GM18907 (cell line): ENCODE measurements at regions not wholly inside any gene's neighbourhood (a gene's known extent, or its start where the extent isn't known, plus 50 kb on each side); places are given as distances from the start of the nearest gene placed in this dataset.
"Not testable (repeated sequence)": the region's sequence is repeated elsewhere in the genome, so short reads cannot be mapped to it uniquely, and the experiment has no call there.

Experiments
- ATAC-seq: cut with Tn5 transposase; IDR thresholded peaks from one replicate; pipeline ENCODE4 v1.9.1; 2021; ENCODE audit warnings: mild to moderate bottlenecking, moderate library complexity; ENCODE audit not compliant: unreplicated experiment

- peak; percentile 100 for ATAC-seq
Observed at GRCh38 chrX:22526339-22526738, 253.6 kb downstream of the CBLL2 start.

- no peak for ATAC-seq
Observed at GRCh38 chrX:22527302-22527701, 254.6 kb downstream of the CBLL2 start.

- ATAC-seq: no peak
Observed at GRCh38 chrX:22533898-22534297, 261.2 kb downstream of the CBLL2 start.

- no peak for ATAC-seq
Observed at GRCh38 chrX:22534643-22535042, 261.9 kb downstream of the CBLL2 start.

- ATAC-seq: no peak
Observed at GRCh38 chrX:22536746-22537304, 264.1 kb downstream of the CBLL2 start.

GRCh38 chrX:22538580-22538979, 265.9 kb downstream of the CBLL2 start:
- ATAC-seq: no peak

GRCh38 chrX:22541926-22542325, 269.2 kb downstream of the CBLL2 start:
- no peak for ATAC-seq

GRCh38 chrX:22542641-22543040, 269.9 kb downstream of the CBLL2 start:
- no peak for ATAC-seq

GRCh38 chrX:22559506-22559905, 286.8 kb downstream of the CBLL2 start:
- ATAC-seq: no peak

- no peak for ATAC-seq
Observed at GRCh38 chrX:22575161-22575845, 302.6 kb downstream of the CBLL2 start.

- no peak for ATAC-seq
Observed at GRCh38 chrX:22577181-22577580, 304.5 kb downstream of the CBLL2 start.

- ATAC-seq: no peak
Observed at GRCh38 chrX:22585831-22586230, 313.1 kb downstream of the CBLL2 start.

GRCh38 chrX:22589845-22590244, 317.1 kb downstream of the CBLL2 start:
- ATAC-seq: no peak

GRCh38 chrX:22594766-22595165, 322.1 kb downstream of the CBLL2 start:
- no peak for ATAC-seq

- ATAC-seq: no peak
Observed at GRCh38 chrX:22603060-22603459, 330.3 kb downstream of the CBLL2 start.

- not testable (repeated sequence) for ATAC-seq
Observed at GRCh38 chrX:22609452-22609851, 336.7 kb downstream of the CBLL2 start.

GRCh38 chrX:22616867-22617266, 344.2 kb downstream of the CBLL2 start:
- ATAC-seq: no peak

- ATAC-seq: no peak
Observed at GRCh38 chrX:22627576-22627975, 354.9 kb downstream of the CBLL2 start.

GRCh38 chrX:22628275-22628674, 355.6 kb downstream of the CBLL2 start:
- ATAC-seq: no peak

GRCh38 chrX:22629105-22629725, 356.5 kb downstream of the CBLL2 start:
- ATAC-seq: no peak

GRCh38 chrX:22634083-22634482, 361.4 kb downstream of the CBLL2 start:
- no peak for ATAC-seq

GRCh38 chrX:22634751-22635150, 362.0 kb downstream of the CBLL2 start:
- no peak for ATAC-seq
